ENCODE measurements at regions not wholly inside any gene's neighbourhood (a gene's known extent, or its start where the extent isn't known, plus 50 kb on each side); places are given as distances from the start of the nearest gene placed in this dataset.
"Not testable (repeated sequence)": the region's sequence is repeated elsewhere in the genome, so short reads cannot be mapped to it uniquely, and the experiment has no call there.

DNA sequence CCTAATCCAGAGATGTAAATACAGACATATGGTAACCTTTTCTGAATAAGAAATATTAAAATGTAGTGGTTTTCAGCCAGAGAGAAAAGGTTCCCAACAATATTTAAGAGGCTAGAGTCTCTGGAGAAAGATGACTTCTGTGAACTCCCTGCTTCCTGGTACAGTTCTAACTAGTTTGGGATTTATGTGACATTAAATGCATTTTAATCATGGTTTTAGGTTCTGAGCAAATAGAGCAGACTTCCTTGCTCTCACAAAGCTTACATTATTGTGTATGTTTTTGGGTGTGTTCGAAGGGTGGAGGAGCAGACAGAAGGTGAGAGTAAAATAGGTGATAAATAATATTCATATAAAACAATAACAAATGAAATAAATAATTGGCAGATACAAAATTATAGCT, 250.1 kb upstream of the LUZP2 start:
- Histone ChIP-seq H3K4me1 (ENCODE audit: control insufficient read depth, insufficient read depth, low read length) (no peaks in the 10 kb centered on the region), H3K4me3 (ENCODE audit: low read length) (no peak overlapping the region), H3K9me3 (ENCODE audit: control insufficient read depth, low read length) (no peaks in the 10 kb centered on the region), H3K27me3 (ENCODE audit: control insufficient read depth, insufficient read depth) (no peaks in the 10 kb centered on the region), H3K27ac (ENCODE audit: low read length) (no peak overlapping the region)
- ATAC-seq (no peak), DNase-seq (no peak)
- WGBS = 73% methylated on average over 1 of the region's 1 CpG
- intact Hi-C loops (cut with DNase I) = no loop called here

DNA sequence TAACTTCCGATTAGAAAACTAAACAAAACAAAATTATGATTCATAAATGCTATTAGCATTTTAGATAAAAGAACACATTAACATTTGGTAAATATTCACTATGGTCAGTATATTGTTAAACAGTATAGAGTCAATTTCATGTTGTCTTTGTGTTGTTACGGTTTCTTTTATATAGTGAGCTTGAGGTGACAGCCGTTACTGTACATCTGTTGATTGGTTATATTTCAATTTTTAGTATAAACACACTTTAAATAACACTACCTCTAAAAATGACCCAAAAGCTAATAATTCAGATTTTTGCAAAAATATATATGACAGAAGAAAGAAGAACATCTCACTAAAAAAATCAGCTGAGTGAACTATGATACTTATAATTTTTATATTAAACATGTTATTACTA, 249.0 kb upstream of the LUZP2 start:
- Histone ChIP-seq H3K27ac (ENCODE audit: low read length) (no peak overlapping the region), H3K4me1 (ENCODE audit: control insufficient read depth, insufficient read depth, low read length) (no peaks in the 10 kb centered on the region), H3K27me3 (ENCODE audit: control insufficient read depth, insufficient read depth) (no peaks in the 10 kb centered on the region), H3K9me3 (ENCODE audit: control insufficient read depth, low read length) (no peaks in the 10 kb centered on the region), H3K4me3 (ENCODE audit: low read length) (no peak overlapping the region)
- 80% methylated on average over 3 of the region's 3 CpGs for WGBS
- intact Hi-C loops (cut with DNase I) = no loop called here
- no peak for DNase-seq
- no peak for ATAC-seq

- DNase-seq (no peak), ATAC-seq (no peak)
- Histone ChIP-seq H3K9me3 (ENCODE audit: control insufficient read depth, low read length) (no peaks in the 10 kb centered on the region), H3K4me3 (ENCODE audit: low read length) (no peak overlapping the region), H3K27ac (ENCODE audit: low read length) (no peak overlapping the region), H3K27me3 (ENCODE audit: control insufficient read depth, insufficient read depth) (no peaks in the 10 kb centered on the region), H3K4me1 (ENCODE audit: control insufficient read depth, insufficient read depth, low read length) (no peaks in the 10 kb centered on the region)
- 67% methylated on average over 1 of the region's 1 CpG for WGBS
- intact Hi-C loops (cut with DNase I) = no loop called here
Observed at GRCh38 chr11:24249921-24250320, 246.9 kb upstream of the LUZP2 start.

- Histone ChIP-seq H3K27ac (ENCODE audit: low read length) (no peak overlapping the region), H3K4me3 (ENCODE audit: low read length) (no peak overlapping the region), H3K9me3 (ENCODE audit: control insufficient read depth, low read length) (no peaks in the 10 kb centered on the region), H3K4me1 (ENCODE audit: control insufficient read depth, insufficient read depth, low read length) (no peaks in the 10 kb centered on the region), H3K27me3 (ENCODE audit: control insufficient read depth, insufficient read depth) (no peaks in the 10 kb centered on the region)
- DNase-seq (no peak), ATAC-seq (no peak)
- intact Hi-C loops (cut with DNase I) = no loop called here
- WGBS = 67% methylated on average over 1 of the region's 1 CpG
Observed at GRCh38 chr11:24253237-24253760, 243.6 kb upstream of the LUZP2 start.

DNA sequence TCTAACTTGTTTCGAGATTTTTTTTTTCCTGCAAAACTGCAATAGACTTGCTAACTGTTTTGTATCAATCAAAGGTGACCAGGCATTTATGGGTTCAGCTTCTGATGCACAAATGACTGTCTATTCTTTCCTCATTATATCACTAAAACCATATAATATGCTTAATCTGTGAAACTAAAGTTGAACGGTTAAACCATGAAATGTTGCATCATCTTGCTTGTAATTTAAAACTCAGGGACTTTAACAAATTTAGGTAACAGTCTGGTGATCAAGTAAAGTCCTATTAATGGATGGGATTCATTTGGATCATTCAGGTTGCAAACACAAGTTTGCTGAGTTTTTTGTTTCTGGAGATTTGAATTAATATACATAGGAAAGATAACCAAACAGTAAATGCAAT, 232.0 kb upstream of the LUZP2 start:
- 81% methylated on average over 2 of the region's 2 CpGs for WGBS
- ATAC-seq = no peak
- no peak for DNase-seq
- Histone ChIP-seq H3K4me1 (ENCODE audit: control insufficient read depth, insufficient read depth, low read length) (no peaks in the 10 kb centered on the region), H3K4me3 (ENCODE audit: low read length) (no peak overlapping the region), H3K9me3 (ENCODE audit: control insufficient read depth, low read length) (no peaks in the 10 kb centered on the region), H3K27me3 (ENCODE audit: control insufficient read depth, insufficient read depth) (no peaks in the 10 kb centered on the region), H3K27ac (ENCODE audit: low read length) (no peak overlapping the region)
- intact Hi-C loops (cut with DNase I) = no loop called here

- Histone ChIP-seq H3K9me3 (ENCODE audit: control insufficient read depth, low read length) (no peaks in the 10 kb centered on the region), H3K27ac (ENCODE audit: low read length) (no peak overlapping the region), H3K4me3 (ENCODE audit: low read length) (no peak overlapping the region), H3K4me1 (ENCODE audit: control insufficient read depth, insufficient read depth, low read length) (no peaks in the 10 kb centered on the region), H3K27me3 (ENCODE audit: control insufficient read depth, insufficient read depth) (no peaks in the 10 kb centered on the region)
- ATAC-seq (no peak), DNase-seq (no peak)
- intact Hi-C loops (cut with DNase I) = no loop called here
- 74% methylated on average over 2 of the region's 2 CpGs for WGBS
Observed at GRCh38 chr11:24267014-24267413, 229.8 kb upstream of the LUZP2 start.

DNA sequence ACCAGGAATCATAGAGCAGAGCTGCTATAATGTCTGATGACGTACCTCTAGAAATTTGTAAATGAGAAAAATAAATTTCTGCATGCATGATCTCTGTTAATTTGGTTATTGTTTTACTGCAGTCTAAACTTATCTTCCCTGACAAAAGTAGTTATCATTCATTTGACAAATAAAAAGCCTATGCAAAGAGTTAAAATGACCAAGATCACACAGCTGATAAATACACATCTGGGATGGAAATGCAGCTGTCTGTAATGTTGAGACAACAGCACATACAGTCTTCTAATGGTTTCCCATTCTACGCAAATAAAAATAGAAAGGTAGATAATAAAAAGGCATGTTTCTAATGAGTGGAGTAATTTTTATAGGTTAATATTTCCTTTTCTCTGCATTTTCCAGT, 225.1 kb upstream of the LUZP2 start:
- Histone ChIP-seq H3K9me3 (ENCODE audit: control insufficient read depth, low read length) (no peaks in the 10 kb centered on the region), H3K27me3 (ENCODE audit: control insufficient read depth, insufficient read depth) (no peaks in the 10 kb centered on the region), H3K4me1 (ENCODE audit: control insufficient read depth, insufficient read depth, low read length) (no peaks in the 10 kb centered on the region), H3K4me3 (ENCODE audit: low read length) (no peak overlapping the region), H3K27ac (ENCODE audit: low read length) (no peak overlapping the region)
- intact Hi-C loops (cut with DNase I) = no loop called here
- ATAC-seq (no peak), DNase-seq (no peak)
- 90% methylated on average over 2 of the region's 2 CpGs for WGBS

DNA sequence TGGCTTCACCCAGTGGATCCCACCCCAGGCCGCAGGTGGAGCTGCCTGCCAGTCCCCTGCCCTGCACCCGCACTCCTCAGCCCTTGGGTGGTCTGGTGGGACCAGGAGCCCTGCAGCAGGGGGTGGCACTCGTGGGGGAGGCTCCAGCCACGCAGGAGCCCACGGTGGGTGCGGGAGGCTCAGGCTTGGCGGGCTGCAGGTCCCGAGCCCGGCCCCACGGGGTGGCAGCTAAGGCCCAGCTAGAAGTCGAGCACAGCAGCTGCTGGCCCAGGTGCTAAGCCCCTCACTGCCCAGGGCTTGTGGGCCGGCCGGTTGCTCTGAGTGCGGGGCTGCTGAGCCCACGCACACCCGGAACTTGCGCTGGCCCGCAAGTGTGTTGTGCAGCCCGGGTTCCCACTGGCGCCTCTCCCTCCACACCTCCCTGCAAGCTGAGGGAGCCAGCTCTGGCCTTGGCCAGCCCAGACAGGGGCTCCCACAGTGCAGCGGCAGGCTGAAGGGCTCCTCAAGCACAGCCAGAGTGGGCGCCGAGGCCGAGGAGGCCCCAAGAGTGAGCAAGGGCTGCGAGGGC, 222.6 kb upstream of the LUZP2 start:
- H3K4me1 ChIP-seq (ENCODE audit: control insufficient read depth, insufficient read depth, low read length); H3K27me3 ChIP-seq (ENCODE audit: control insufficient read depth, insufficient read depth); H3K4me3 ChIP-seq (ENCODE audit: low read length); H3K27ac ChIP-seq (ENCODE audit: low read length); intact Hi-C loops (cut with DNase I); H3K9me3 ChIP-seq (ENCODE audit: control insufficient read depth, low read length); ATAC-seq: not testable (repeated sequence)
- WGBS = 88% methylated on average over 25 of the region's 25 CpGs
- peak in 2 of 3 donors; percentile 27 to 39 for DNase-seq

DNA sequence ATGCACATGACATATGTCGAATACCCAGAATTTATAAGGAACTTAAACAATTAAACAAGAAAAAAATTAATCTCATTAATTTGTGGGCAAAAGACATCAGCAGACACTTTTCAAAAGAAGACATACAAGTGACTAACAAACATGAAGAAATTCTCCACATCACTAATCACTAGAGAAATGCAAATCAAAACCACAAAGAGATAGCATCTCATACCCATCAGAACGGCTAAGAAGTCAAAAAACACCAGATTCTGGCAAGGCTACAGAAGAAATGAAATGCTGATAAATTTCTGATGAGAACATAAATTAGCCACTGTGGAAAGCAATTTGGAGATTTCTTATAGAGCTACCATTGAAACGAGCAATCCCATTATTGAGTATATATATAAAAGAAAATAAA, 210.6 kb upstream of the LUZP2 start:
- ATAC-seq = no peak

GRCh38 chr11:24289301-24289700, 207.6 kb upstream of the LUZP2 start:
- H3K4me3 ChIP-seq (ENCODE audit: low read length) = no peak overlapping the region
- DNase-seq (no peak), ATAC-seq (no peak)
- 40% methylated on average over 1 of the region's 1 CpG for WGBS
- no peaks in the 10 kb centered on the region for H3K4me1 ChIP-seq (ENCODE audit: control insufficient read depth, insufficient read depth, low read length)
- H3K27ac ChIP-seq (ENCODE audit: low read length) = no peak overlapping the region
- intact Hi-C loops (cut with DNase I) = no loop called here
- H3K9me3 ChIP-seq (ENCODE audit: control insufficient read depth, low read length) = no peaks in the 10 kb centered on the region
- no peaks in the 10 kb centered on the region for H3K27me3 ChIP-seq (ENCODE audit: control insufficient read depth, insufficient read depth)

More for the DNA sequence above, 210.6 kb upstream of the LUZP2 start:
- no peak for DNase-seq
- 70% methylated on average over 3 of the region's 3 CpGs for WGBS
- Histone ChIP-seq H3K4me1 (ENCODE audit: control insufficient read depth, insufficient read depth, low read length) (no peaks in the 10 kb centered on the region), H3K4me3 (ENCODE audit: low read length) (no peak overlapping the region), H3K9me3 (ENCODE audit: control insufficient read depth, low read length) (no peaks in the 10 kb centered on the region), H3K27ac (ENCODE audit: low read length) (no peak overlapping the region), H3K27me3 (ENCODE audit: control insufficient read depth, insufficient read depth) (no peaks in the 10 kb centered on the region)
- intact Hi-C loops (cut with DNase I) = no loop called here

- intact Hi-C loops (cut with DNase I) = no loop called here
- Histone ChIP-seq H3K27me3 (ENCODE audit: control insufficient read depth, insufficient read depth) (no peaks in the 10 kb centered on the region), H3K4me3 (ENCODE audit: low read length) (no peak overlapping the region), H3K27ac (ENCODE audit: low read length) (no peak overlapping the region), H3K9me3 (ENCODE audit: control insufficient read depth, low read length) (no peaks in the 10 kb centered on the region), H3K4me1 (ENCODE audit: control insufficient read depth, insufficient read depth, low read length) (no peaks in the 10 kb centered on the region)
- ATAC-seq (no peak), DNase-seq (no peak)
- 94% methylated on average over 3 of the region's 3 CpGs for WGBS
Observed at GRCh38 chr11:24293964-24294363, 202.9 kb upstream of the LUZP2 start.

DNA sequence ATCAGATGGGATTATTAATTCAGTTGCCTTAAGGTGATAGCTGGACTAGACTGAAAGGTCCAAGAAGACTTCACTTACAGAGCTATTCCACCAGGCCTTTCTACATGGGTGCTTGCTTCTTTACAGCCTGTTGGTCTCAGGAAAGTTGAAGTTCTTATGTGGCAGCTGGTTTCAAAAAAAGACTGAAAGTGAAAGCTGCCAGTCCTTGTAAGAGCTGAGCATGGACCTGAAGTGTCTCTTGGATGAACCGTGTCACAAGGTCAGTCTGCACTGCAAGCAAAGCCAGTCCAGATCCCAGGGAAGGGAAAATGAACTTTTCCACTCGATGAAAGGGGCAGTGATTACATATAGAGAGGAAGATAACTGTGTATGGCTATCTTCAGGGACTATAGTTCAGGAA, 201.5 kb upstream of the LUZP2 start:
- no peak for ATAC-seq
- DNase-seq = no peak
- Histone ChIP-seq H3K27ac (ENCODE audit: low read length) (no peak overlapping the region), H3K4me1 (ENCODE audit: control insufficient read depth, insufficient read depth, low read length) (no peaks in the 10 kb centered on the region), H3K4me3 (ENCODE audit: low read length) (no peak overlapping the region), H3K9me3 (ENCODE audit: control insufficient read depth, low read length) (no peaks in the 10 kb centered on the region), H3K27me3 (ENCODE audit: control insufficient read depth, insufficient read depth) (no peaks in the 10 kb centered on the region)
- 41% methylated on average over 2 of the region's 2 CpGs for WGBS
- intact Hi-C loops (cut with DNase I) = no loop called here

All from right cardiac atrium (tissue), 5 donors.